Adrenal gland (tissue), 9 donors: ENCODE measurements at regions not wholly inside any gene's neighbourhood (a gene's known extent, or its start where the extent isn't known, plus 50 kb on each side); places are given as distances from the start of the nearest gene placed in this dataset.

Experiments
- DNase-seq, 7 donors: peaks; one replicate each; pipeline ENCODE4 v3.0.0-alpha.2; 2019 to 2020
- H3K27ac ChIP-seq, 5 donors: fragments of 200-600 bp; sonication (generic) in 4 of 5; 1 replicate in 3 of 5; 2 replicates in 2 of 5; pipeline versions ENCODE4 v1.5.1 to v1.8.0; 2016 to 2020; ENCODE audit warnings: mild to moderate bottlenecking in 1 of 5
- H3K27me3 ChIP-seq: fragments of 200-600 bp; 2 replicates; pipeline ENCODE4 v1.8.0; 2021
- H3K36me3 ChIP-seq, 2 donors: fragments of 200-600 bp; replicated peaks in 1 of 2; 1 replicate in 1 of 2; 2 replicates in 1 of 2; pipeline versions ENCODE4 v1.5.1 to v1.8.0; 2018 to 2022
- H3K4me1 ChIP-seq, 2 donors: fragments of 200-600 bp; replicated peaks in 1 of 2; 1 replicate in 1 of 2; 2 replicates in 1 of 2; pipeline versions ENCODE4 v1.5.1 to v1.8.0; 2018 to 2021
- H3K4me3 ChIP-seq, 4 donors: fragments of 200-600 bp; sonication (generic) in 3 of 4; one replicate each; pipeline ENCODE4 v1.5.1; 2016 to 2018
- H3K9me3 ChIP-seq, 3 donors: fragments of 200-600 bp; sonication (generic) in 1 of 3; replicated peaks in 1 of 3; 1 replicate in 2 of 3; 2 replicates in 1 of 3; pipeline versions ENCODE4 v1.5.1 to v1.8.0; 2016 to 2021
- CTCF ChIP-seq, 6 experiments: fragments of 450-650 bp in 4 of 6; fragments of 200-600 bp in 2 of 6; sonication (generic) in 1 of 6; IDR thresholded peaks; 1 replicate in 5 of 6; 2 replicates in 1 of 6; pipeline versions ENCODE4 v1.5.1 to v1.8.0; 2016 to 2021; ENCODE audit warnings: antibody characterized with exemption in 6 of 6, mild to moderate bottlenecking in 2 of 6, moderate library complexity in 1 of 6
- POLR2A ChIP-seq, 2 donors: fragments of 450-650 bp; IDR thresholded peaks; one replicate each; pipeline ENCODE4 v1.6.1; 2017; ENCODE audit warnings: antibody characterized with exemption in 2 of 2, mild to moderate bottlenecking in 2 of 2, moderate library complexity in 1 of 2
- WGBS, 4 donors: extraction: QIAGEN DNeasy Blood & Tissue Kit in 2 of 4; methylation state at CpG; one replicate each; pipeline versions ENCODE4 v1.1.5 to v1.1.7; 2013 to 2017; 5-methylcytosine and 5-hydroxymethylcytosine counted together
- intact Hi-C, 2 donors: fragments of 100-400 bp; cut with DNase I; formaldehyde crosslinking; loops; one replicate each; pipeline versions ENCODE4 v1.14.1 to v1.15.0; 2022 to 2023
- donor health status: healthy with polysubstance abuse.
- donor health status: Bipolar disorder and iron deficiency.
- donor health status: DM: yes; HTN: yes; CAD: no.
- donor health status: DM: no; HTN: no; CAD: no.
- donor health status: DM: no; HTN: no; CAD: no.

DNA sequence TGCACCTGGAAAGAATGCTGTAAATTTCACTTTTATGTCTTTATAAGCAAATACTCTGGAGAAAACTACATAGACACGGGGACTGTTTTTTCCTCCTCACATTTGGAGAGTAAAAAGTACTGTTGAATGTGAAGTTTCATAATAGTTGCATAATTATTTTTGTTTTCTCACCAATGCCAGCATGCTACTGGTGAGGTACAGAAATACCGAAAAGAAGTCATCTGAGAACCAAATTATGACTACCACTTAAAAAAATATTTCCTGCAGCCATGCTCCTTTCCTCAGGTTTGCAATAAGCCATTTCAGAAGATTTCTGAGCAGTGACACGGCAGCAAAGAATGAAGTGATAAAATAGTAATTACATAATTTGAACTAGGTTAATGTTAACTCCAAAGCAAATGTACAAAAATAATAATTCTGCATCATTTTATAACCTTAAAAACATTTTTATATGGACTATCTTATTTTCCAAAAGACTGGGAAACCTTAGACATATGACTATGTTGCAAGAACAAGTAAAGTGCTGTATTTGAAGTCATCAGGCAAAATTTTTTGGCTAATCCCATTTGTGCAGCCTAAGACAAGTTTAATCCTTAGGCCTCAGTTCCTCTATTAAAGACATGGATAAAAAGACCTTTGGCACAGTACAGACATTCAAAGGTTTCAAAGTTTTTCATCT lies 144.7 kb downstream of the PCSK1 start:
- no peak for TF ChIP-seq CTCF (IDR thresholded peaks at IDR 0.05)
- no peak for TF ChIP-seq POLR2A (IDR thresholded peaks at IDR 0.05)
- Histone ChIP-seq H3K36me3 (no peaks in the 10 kb centered on the region), H3K4me3 (no peak overlapping the region), H3K9me3 (no peaks in the 10 kb centered on the region), H3K27ac (no peak overlapping the region), H3K27me3 (no peaks in the 10 kb centered on the region), H3K4me1 (no peaks in the 10 kb centered on the region)
- intact Hi-C loops, result no loop called here
- DNase-seq, result no peak
- 68 to 86% (median 72%) methylated on average over 3 of the region's 3 CpGs for WGBS, 4 donors

DNA sequence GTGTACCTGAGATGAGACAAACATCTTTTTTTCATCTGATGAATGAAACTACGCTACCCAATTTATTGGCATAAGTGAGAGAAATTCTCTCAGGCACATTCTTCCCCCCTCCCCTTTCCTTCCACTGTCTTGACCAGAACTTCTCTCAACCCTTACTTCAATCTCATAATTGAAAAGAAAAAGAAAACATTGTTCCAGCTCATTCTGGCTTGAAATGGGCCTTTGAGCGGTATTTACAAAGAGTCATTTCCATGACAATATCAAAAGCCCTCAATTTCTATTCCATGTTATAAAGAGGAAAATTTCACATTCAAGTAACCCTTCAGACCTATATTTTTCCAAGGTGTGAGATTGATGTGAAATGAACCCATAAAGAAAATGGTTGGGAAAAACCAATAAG lies 145.9 kb downstream of the PCSK1 start:
- Histone ChIP-seq H3K9me3 (no peaks in the 10 kb centered on the region), H3K36me3 (no peaks in the 10 kb centered on the region), H3K27ac (no peak overlapping the region), H3K4me3 (no peak overlapping the region), H3K4me1 (no peaks in the 10 kb centered on the region), H3K27me3 (no peaks in the 10 kb centered on the region)
- DNase-seq, result no peak
- no peak for TF ChIP-seq CTCF (IDR thresholded peaks at IDR 0.05)
- no peak for TF ChIP-seq POLR2A (IDR thresholded peaks at IDR 0.05)
- WGBS, 4 donors, result 84 to 92% (median 91%) methylated on average over 2 of the region's 2 CpGs
- intact Hi-C loops, result no loop called here

- TF ChIP-seq POLR2A (IDR thresholded peaks at IDR 0.05) (no peak), CTCF (IDR thresholded peaks at IDR 0.05) (no peak)
- Histone ChIP-seq H3K27me3 (no peaks in the 10 kb centered on the region), H3K4me1 (no peaks in the 10 kb centered on the region), H3K4me3 (no peak overlapping the region), H3K9me3 (no peaks in the 10 kb centered on the region), H3K27ac (no peak overlapping the region), H3K36me3 (no peaks in the 10 kb centered on the region)
- DNase-seq, result no peak
- intact Hi-C loops, result no loop called here
- 53 to 74% (median 67%) methylated on average over 1 of the region's 1 CpG for WGBS, 4 donors
Measured at GRCh38 chr5:96285823-96286222, 147.2 kb downstream of the PCSK1 start.

GRCh38 chr5:96284727-96285389 lies 148.2 kb downstream of the PCSK1 start:
- intact Hi-C loops, result no loop called here
- H3K4me3 ChIP-seq, result no peak overlapping the region
- WGBS, 4 donors, result 80 to 91% (median 85%) methylated on average over 4 of the region's 4 CpGs
- H3K36me3 ChIP-seq, result no peaks in the 10 kb centered on the region
- TF ChIP-seq CTCF (IDR thresholded peaks at IDR 0.05) (no peak), POLR2A (IDR thresholded peaks at IDR 0.05) (no peak)
- H3K27ac ChIP-seq, result no peak overlapping the region
- H3K27me3 ChIP-seq, result no peaks in the 10 kb centered on the region
- DNase-seq, result no peak
- H3K4me1 ChIP-seq, result no peaks in the 10 kb centered on the region
- no peaks in the 10 kb centered on the region for H3K9me3 ChIP-seq
